GM23338 (cell line): ENCODE measurements at regions not wholly inside any gene's neighbourhood (a gene's known extent, or its start where the extent isn't known, plus 50 kb on each side); places are given as distances from the start of the nearest gene placed in this dataset.

Source experiments
- CTCF ChIP-seq, 2 experiments: fragments of 200-600 bp in 1 of 2; sonication (generic) in 1 of 2; conservative IDR thresholded peaks; 2 replicates each; pipeline versions ENCODE4 v1.5.1 to v1.6.1; 2016 to 2017; ENCODE audit warnings: antibody characterized with exemption in 2 of 2, low read depth in 2 of 2, mild to moderate bottlenecking in 2 of 2, moderate library complexity in 1 of 2
- EZH2 ChIP-seq: fragments of 200-600 bp; sonication (generic); IDR thresholded peaks from one replicate; pipeline ENCODE4 v1.8.0; 2017; ENCODE audit warnings: antibody characterized with exemption, mild to moderate bottlenecking, low read depth; ENCODE audit not compliant: unreplicated experiment
- EZH2phosphoT487 ChIP-seq: fragments of 200-600 bp; sonication (generic); IDR thresholded peaks from one replicate; pipeline ENCODE4 v1.8.1; 2018; ENCODE audit warnings: antibody characterized with exemption; ENCODE audit not compliant: unreplicated experiment
- JUNB ChIP-seq: IDR thresholded peaks from one replicate; pipeline ENCODE4 v1.6.1; 2016; ENCODE audit warnings: antibody characterized with exemption; ENCODE audit not compliant: unreplicated experiment
- POLR2AphosphoS5 ChIP-seq: IDR thresholded peaks from 2 replicates; pipeline ENCODE4 v1.6.1; 2016; ENCODE audit warnings: antibody characterized with exemption, low read depth
- REST ChIP-seq: IDR thresholded peaks from one replicate; pipeline ENCODE4 v1.6.1; 2018; ENCODE audit warnings: antibody characterized with exemption; ENCODE audit not compliant: unreplicated experiment

DNA sequence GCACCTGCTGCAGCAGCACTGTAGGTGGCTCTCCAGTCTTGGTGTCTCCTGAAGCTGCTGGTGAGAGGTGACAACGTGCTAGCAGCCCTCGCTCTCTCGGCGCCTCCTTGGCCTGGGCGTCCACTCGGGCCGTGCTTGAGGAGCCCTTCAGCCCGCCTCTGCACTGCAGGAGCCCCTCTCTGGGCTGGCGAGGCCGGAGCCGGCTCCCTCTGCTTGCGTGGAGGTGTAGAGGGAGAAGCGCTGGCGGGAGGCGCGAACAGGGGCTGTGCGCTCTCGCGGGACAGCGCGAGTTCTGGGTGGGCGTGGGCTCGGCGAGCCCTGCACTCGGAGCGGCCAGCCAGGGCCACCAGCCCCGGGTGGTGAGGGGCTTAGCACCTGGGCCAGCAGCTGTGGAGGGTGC is 62.2 kb upstream of the CNOT6 start:
- TF ChIP-seq CTCF (conservative IDR thresholded peaks at IDR 0.05; ENCODE audit: low read depth in 2 of 2) (no peak), EZH2 (no peak), EZH2phosphoT487 (no peak), POLR2AphosphoS5 (no peak), REST (no peak), JUNB (no peak)
